ENCODE measurements at regions not wholly inside any gene's neighbourhood (a gene's known extent, or its start where the extent isn't known, plus 50 kb on each side); places are given as distances from the start of the nearest gene placed in this dataset.

DNA sequence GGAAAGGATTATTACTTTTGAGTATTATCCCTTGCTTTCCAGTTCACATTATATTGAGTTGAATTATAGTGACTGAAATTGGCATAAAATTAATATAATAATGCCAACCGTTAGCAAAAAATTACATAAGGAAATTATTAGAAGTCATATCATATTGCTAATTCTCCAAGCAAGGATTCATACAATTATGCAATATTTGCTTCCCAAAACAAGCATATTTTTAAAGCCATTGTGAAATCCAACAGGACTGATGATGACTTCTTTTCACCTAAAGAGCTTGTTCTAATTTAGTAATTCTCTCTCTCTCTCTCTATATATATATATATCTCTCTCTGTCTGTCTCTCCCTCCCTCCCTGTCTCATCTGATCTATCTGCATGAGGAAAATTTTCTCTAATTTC lies 283.5 kb downstream of the DSEL start:
- TF ChIP-seq, protein P1, sequence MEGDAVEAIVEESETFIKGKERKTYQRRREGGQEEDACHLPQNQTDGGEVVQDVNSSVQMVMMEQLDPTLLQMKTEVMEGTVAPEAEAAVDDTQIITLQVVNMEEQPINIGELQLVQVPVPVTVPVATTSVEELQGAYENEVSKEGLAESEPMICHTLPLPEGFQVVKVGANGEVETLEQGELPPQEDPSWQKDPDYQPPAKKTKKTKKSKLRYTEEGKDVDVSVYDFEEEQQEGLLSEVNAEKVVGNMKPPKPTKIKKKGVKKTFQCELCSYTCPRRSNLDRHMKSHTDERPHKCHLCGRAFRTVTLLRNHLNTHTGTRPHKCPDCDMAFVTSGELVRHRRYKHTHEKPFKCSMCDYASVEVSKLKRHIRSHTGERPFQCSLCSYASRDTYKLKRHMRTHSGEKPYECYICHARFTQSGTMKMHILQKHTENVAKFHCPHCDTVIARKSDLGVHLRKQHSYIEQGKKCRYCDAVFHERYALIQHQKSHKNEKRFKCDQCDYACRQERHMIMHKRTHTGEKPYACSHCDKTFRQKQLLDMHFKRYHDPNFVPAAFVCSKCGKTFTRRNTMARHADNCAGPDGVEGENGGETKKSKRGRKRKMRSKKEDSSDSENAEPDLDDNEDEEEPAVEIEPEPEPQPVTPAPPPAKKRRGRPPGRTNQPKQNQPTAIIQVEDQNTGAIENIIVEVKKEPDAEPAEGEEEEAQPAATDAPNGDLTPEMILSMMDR (IDR thresholded peaks at IDR 0.05; ENCODE audit: low read depth, low read length, poor library complexity, severe bottlenecking), result no peak
- TF ChIP-seq EZH2phosphoT487 (IDR thresholded peaks at IDR 0.05; ENCODE audit: borderline replicate concordance, low read length), result no peak
